Mucosa of descending colon (tissue), 3 donors: ENCODE measurements at regions not wholly inside any gene's neighbourhood (a gene's known extent, or its start where the extent isn't known, plus 50 kb on each side); places are given as distances from the start of the nearest gene placed in this dataset.

Experiments
- ATAC-seq: fragments of 200-7000 bp; cut with Tn5 transposase; one replicate; pipeline ENCODE4 v1.9.1; 2020; ENCODE audit warnings: mild to moderate bottlenecking, moderate library complexity
- DNase-seq, 3 donors: peaks; one replicate each; pipeline ENCODE4 v3.0.0-alpha.2; 2020
- H3K36me3 ChIP-seq: fragments of 200-600 bp; one replicate; pipeline ENCODE4 v1.8.0; 2021; ENCODE audit warnings: low read depth, mild to moderate bottlenecking
- H3K4me1 ChIP-seq: fragments of 200-600 bp; one replicate; pipeline ENCODE4 v1.8.0; 2021; ENCODE audit warnings: low read depth, mild to moderate bottlenecking
- H3K4me3 ChIP-seq: fragments of 200-600 bp; one replicate; pipeline ENCODE4 v1.8.0; 2021; ENCODE audit warnings: mild to moderate bottlenecking
- H3K9me3 ChIP-seq: fragments of 200-600 bp; one replicate; pipeline ENCODE4 v1.8.0; 2021; ENCODE audit warnings: mild to moderate bottlenecking
- intact Hi-C, 2 donors: fragments of 100-400 bp; cut with DNase I in 1 of 2; cut with micrococcal nuclease in 1 of 2; formaldehyde crosslinking; loops; one replicate each; pipeline versions ENCODE4 v1.11.0 to v1.11.1; 2022; cut with DNase I, micrococcal nuclease
- TF ChIP-seq, protein P1 (sequence below): fragments of 200-600 bp; IDR thresholded peaks from one replicate; pipeline ENCODE4 v1.8.0; 2022; ENCODE audit warnings: antibody characterized with exemption, mild to moderate bottlenecking
- donor health status: DM: no; HTN: no; CAD: no; lungs with moderate emphysema.
- donor health status: DM: no; HTN: no; CAD: no.
- donor health status: DM: no; HTN: yes; CAD: no.

DNA sequence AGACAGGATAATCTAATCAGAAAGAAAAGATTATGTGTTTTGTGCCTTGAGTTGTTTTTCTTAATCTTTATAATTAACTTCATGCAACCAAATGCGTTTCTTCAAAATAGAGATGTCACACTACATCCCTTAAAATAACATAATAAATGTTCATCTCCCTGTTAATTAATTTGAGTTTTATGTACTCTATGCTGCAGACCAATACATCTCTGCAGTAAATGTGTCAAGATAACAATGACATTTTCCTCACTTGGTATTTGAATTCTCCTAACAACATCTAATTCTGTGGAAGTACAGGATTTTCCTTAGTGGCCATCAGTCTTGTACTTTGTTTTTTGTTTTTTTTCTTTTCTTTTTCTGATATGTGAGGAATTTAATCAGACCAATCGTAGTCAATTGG lies 279.2 kb upstream of the TYRP1 start:
- intact Hi-C loops, result no loop called here
- TF ChIP-seq, protein P1, sequence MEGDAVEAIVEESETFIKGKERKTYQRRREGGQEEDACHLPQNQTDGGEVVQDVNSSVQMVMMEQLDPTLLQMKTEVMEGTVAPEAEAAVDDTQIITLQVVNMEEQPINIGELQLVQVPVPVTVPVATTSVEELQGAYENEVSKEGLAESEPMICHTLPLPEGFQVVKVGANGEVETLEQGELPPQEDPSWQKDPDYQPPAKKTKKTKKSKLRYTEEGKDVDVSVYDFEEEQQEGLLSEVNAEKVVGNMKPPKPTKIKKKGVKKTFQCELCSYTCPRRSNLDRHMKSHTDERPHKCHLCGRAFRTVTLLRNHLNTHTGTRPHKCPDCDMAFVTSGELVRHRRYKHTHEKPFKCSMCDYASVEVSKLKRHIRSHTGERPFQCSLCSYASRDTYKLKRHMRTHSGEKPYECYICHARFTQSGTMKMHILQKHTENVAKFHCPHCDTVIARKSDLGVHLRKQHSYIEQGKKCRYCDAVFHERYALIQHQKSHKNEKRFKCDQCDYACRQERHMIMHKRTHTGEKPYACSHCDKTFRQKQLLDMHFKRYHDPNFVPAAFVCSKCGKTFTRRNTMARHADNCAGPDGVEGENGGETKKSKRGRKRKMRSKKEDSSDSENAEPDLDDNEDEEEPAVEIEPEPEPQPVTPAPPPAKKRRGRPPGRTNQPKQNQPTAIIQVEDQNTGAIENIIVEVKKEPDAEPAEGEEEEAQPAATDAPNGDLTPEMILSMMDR, result no peak
- ATAC-seq (no peak), DNase-seq (no peak)
- Histone ChIP-seq H3K9me3 (no peaks in the 10 kb centered on the region), H3K36me3 (no peaks in the 10 kb centered on the region), H3K4me3 (no peak overlapping the region), H3K4me1 (no peaks in the 10 kb centered on the region)

- H3K4me3 ChIP-seq, result no peak overlapping the region
- no peaks in the 10 kb centered on the region for H3K4me1 ChIP-seq
- TF ChIP-seq, protein P1, result no peak
- intact Hi-C loops, result no loop called here
- no peaks in the 10 kb centered on the region for H3K36me3 ChIP-seq
- ATAC-seq (no peak), DNase-seq (no peak)
- no peaks in the 10 kb centered on the region for H3K9me3 ChIP-seq
Measured at GRCh38 chr9:12414514-12414913, 278.7 kb upstream of the TYRP1 start.

GRCh38 chr9:12415361-12415760 lies 277.8 kb upstream of the TYRP1 start:
- DNase-seq, result no peak
- ATAC-seq, result no peak
- Histone ChIP-seq H3K9me3 (no peaks in the 10 kb centered on the region), H3K4me1 (no peaks in the 10 kb centered on the region), H3K4me3 (no peak overlapping the region), H3K36me3 (no peaks in the 10 kb centered on the region)
- TF ChIP-seq, protein P1, result no peak
- intact Hi-C loops, result no loop called here

DNA sequence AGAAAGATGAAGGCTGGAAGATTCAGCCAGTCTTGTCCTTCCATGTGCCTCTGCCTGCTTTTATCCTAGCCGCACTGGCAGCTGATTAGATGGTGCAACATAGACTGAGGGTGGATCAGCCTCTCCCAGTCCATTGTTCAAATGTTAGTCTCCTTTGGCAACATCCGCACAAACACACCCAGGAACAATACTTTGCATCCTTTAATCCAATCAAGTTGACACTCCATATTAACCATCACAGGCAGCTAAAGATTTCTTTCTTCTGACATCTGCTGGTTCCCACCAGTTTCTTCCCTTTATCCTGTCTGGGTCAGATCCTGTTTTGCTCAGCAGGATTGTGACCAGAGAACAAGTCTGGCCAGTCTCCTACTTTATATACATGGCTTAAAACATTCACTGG lies 276.5 kb upstream of the TYRP1 start:
- H3K9me3 ChIP-seq, result no peaks in the 10 kb centered on the region
- ATAC-seq, result no peak
- H3K4me3 ChIP-seq, result no peak overlapping the region
- intact Hi-C loops, result no loop called here
- no peaks in the 10 kb centered on the region for H3K36me3 ChIP-seq
- H3K4me1 ChIP-seq, result no peaks in the 10 kb centered on the region
- TF ChIP-seq, protein P1, result no peak
- no peak for DNase-seq

GRCh38 chr9:12424243-12424642 lies 268.9 kb upstream of the TYRP1 start:
- Histone ChIP-seq H3K4me3 (no peak overlapping the region), H3K9me3 (no peaks in the 10 kb centered on the region), H3K36me3 (no peaks in the 10 kb centered on the region), H3K4me1 (no peaks in the 10 kb centered on the region)
- ATAC-seq (no peak), DNase-seq (no peak)
- intact Hi-C loops, result no loop called here
- TF ChIP-seq, protein P1, result no peak
